Liver (tissue), 8 donors: ENCODE measurements at regions not wholly inside any gene's neighbourhood (a gene's known extent, or its start where the extent isn't known, plus 50 kb on each side); places are given as distances from the start of the nearest gene placed in this dataset.

Experiments used
- DNase-seq: peaks from one replicate; pipeline ENCODE4 v3.0.0-alpha.2; 2017; ENCODE audit warnings: low spot score
- H3K27ac ChIP-seq, 2 donors: one replicate each; pipeline ENCODE4 v1.7.0; 2013; ENCODE audit warnings: inconsistent platforms in 2 of 2, low read length in 2 of 2, control low read depth in 1 of 2, low read depth in 1 of 2, mild to moderate bottlenecking in 1 of 2
- H3K27me3 ChIP-seq, 4 donors: one replicate each; pipeline versions ENCODE4 v1.6.1 to v1.7.0; 2013; ENCODE audit warnings: low read length in 3 of 4, inconsistent platforms in 1 of 4, mild to moderate bottlenecking in 1 of 4, moderate library complexity in 1 of 4; ENCODE audit not compliant: control insufficient read depth in 4 of 4, insufficient read depth in 4 of 4
- H3K36me3 ChIP-seq, 4 donors: one replicate each; pipeline versions ENCODE4 v1.6.1 to v1.7.0; 2013; ENCODE audit warnings: low read length in 3 of 4, mild to moderate bottlenecking in 3 of 4, low read depth in 1 of 4, moderate library complexity in 1 of 4; ENCODE audit not compliant: control insufficient read depth in 4 of 4, insufficient read depth in 3 of 4
- H3K4me1 ChIP-seq, 4 donors: one replicate each; pipeline versions ENCODE4 v1.6.1 to v1.7.0; 2013; ENCODE audit warnings: low read length in 3 of 4, mild to moderate bottlenecking in 3 of 4, moderate library complexity in 1 of 4; ENCODE audit not compliant: control insufficient read depth in 4 of 4, insufficient read depth in 4 of 4
- H3K4me3 ChIP-seq, 3 donors: one replicate each; pipeline versions ENCODE4 v1.6.1 to v1.7.0; 2013; ENCODE audit warnings: low read length in 3 of 3, control low read depth in 1 of 3, low read depth in 1 of 3, mild to moderate bottlenecking in 1 of 3
- H3K9ac ChIP-seq, 2 donors: one replicate each; pipeline ENCODE4 v1.7.0; 2013; ENCODE audit warnings: low read length in 2 of 2, mild to moderate bottlenecking in 2 of 2, moderate library complexity in 2 of 2, control low read depth in 1 of 2, low read depth in 1 of 2
- H3K9me3 ChIP-seq, 4 donors: one replicate each; pipeline versions ENCODE4 v1.6.1 to v1.7.0; 2013; ENCODE audit warnings: low read length in 3 of 4; ENCODE audit not compliant: control insufficient read depth in 4 of 4
- ATF3 ChIP-seq: IDR thresholded peaks from 2 replicates; pipeline ENCODE4 v1.6.1; 2016; ENCODE audit warnings: antibody characterized with exemption
- CTCF ChIP-seq: fragments of 150-350 bp; IDR thresholded peaks from 2 replicates; pipeline ENCODE4 v1.5.1; 2017; ENCODE audit warnings: improper control_type of control experiment, low read depth, low read length; ENCODE audit not compliant: missing input control
- EGR1 ChIP-seq, 2 donors: IDR thresholded peaks; 2 replicates each; pipeline ENCODE4 v1.6.1; 2016 to 2018; ENCODE audit warnings: antibody characterized with exemption in 2 of 2, low read depth in 2 of 2
- FOXA1 ChIP-seq: IDR thresholded peaks from 2 replicates; pipeline ENCODE4 v1.6.1; 2016; ENCODE audit warnings: antibody characterized with exemption
- FOXA2 ChIP-seq: IDR thresholded peaks from 2 replicates; pipeline ENCODE4 v1.6.1; 2016; ENCODE audit warnings: antibody characterized with exemption
- GABPA ChIP-seq, 2 donors: IDR thresholded peaks in 1 of 2; conservative IDR thresholded peaks in 1 of 2; 2 replicates each; pipeline ENCODE4 v1.6.1; 2016; ENCODE audit warnings: antibody characterized with exemption in 2 of 2, mild to moderate bottlenecking in 1 of 2, moderate library complexity in 1 of 2
- HNF4A ChIP-seq, 2 donors: conservative IDR thresholded peaks; 2 replicates each; pipeline ENCODE4 v1.6.1; 2016; ENCODE audit warnings: antibody characterized with exemption in 2 of 2, mild to moderate bottlenecking in 2 of 2
- HNF4G ChIP-seq: IDR thresholded peaks from 2 replicates; pipeline ENCODE4 v1.6.1; 2016; ENCODE audit warnings: antibody characterized with exemption
- JUND ChIP-seq, 2 donors: IDR thresholded peaks; 2 replicates each; pipeline ENCODE4 v1.6.1; 2016; ENCODE audit warnings: antibody characterized with exemption in 2 of 2
- NR2F2 ChIP-seq: IDR thresholded peaks from 2 replicates; pipeline ENCODE4 v1.6.1; 2016; ENCODE audit warnings: antibody characterized with exemption
- RAD21 ChIP-seq, 2 donors: IDR thresholded peaks; 2 replicates each; pipeline ENCODE4 v1.6.1; 2016; ENCODE audit warnings: antibody characterized with exemption in 2 of 2, mild to moderate bottlenecking in 2 of 2
- RXRA ChIP-seq, 2 donors: IDR thresholded peaks; 2 replicates each; pipeline ENCODE4 v1.6.1; 2017 to 2018; ENCODE audit warnings: antibody characterized with exemption in 2 of 2, mild to moderate bottlenecking in 1 of 2
- SP1 ChIP-seq: IDR thresholded peaks from 2 replicates; pipeline ENCODE4 v1.6.1; 2018; ENCODE audit warnings: antibody characterized with exemption, mild to moderate bottlenecking
- TAF1 ChIP-seq: conservative IDR thresholded peaks from 2 replicates; pipeline ENCODE4 v1.6.1; 2016; ENCODE audit warnings: antibody characterized with exemption, mild to moderate bottlenecking
- YY1 ChIP-seq: IDR thresholded peaks from 2 replicates; pipeline ENCODE4 v1.6.1; 2016; ENCODE audit warnings: antibody characterized with exemption, mild to moderate bottlenecking
- ZBTB33 ChIP-seq: IDR thresholded peaks from 2 replicates; pipeline ENCODE4 v1.6.1; 2016; ENCODE audit warnings: antibody characterized with exemption
- WGBS: extraction: QIAGEN DNeasy Blood & Tissue Kit; methylation state at CpG from one replicate; pipeline ENCODE4 v1.1.7; 2013; 5-methylcytosine and 5-hydroxymethylcytosine counted together
- TF ChIP-seq, protein P1 (sequence below): IDR thresholded peaks from 2 replicates; pipeline ENCODE4 v1.6.1; 2016; ENCODE audit warnings: antibody characterized with exemption, mild to moderate bottlenecking
- TF ChIP-seq, protein P2 (sequence below): IDR thresholded peaks from 2 replicates; pipeline ENCODE4 v1.6.1; 2016; ENCODE audit warnings: antibody characterized with exemption
- donor health status: healthy.
- donor health status: healthy.
- donor health status: healthy.
- donor health status: healthy.
- donor health status: healthy.

GRCh38 chr20:60202046-60202445 lies 243.8 kb downstream of the CDH26 start:
- TF ChIP-seq RXRA (IDR thresholded peaks at IDR 0.05) (no peak), FOXA2 (no peak), NR2F2 (no peak), EGR1 (IDR thresholded peaks at IDR 0.05; ENCODE audit: low read depth in 2 of 2) (no peak), YY1 (no peak), RAD21 (IDR thresholded peaks at IDR 0.05) (no peak), JUND (IDR thresholded peaks at IDR 0.05) (no peak), SP1 (no peak), GABPA (IDR thresholded peaks at IDR 0.05 in 1 of 2, conservative IDR thresholded peaks at IDR 0.05 in 1 of 2) (no peak), CTCF (no peak), ZBTB33 (no peak), HNF4G (no peak), TAF1 (no peak), FOXA1 (no peak), HNF4A (conservative IDR thresholded peaks at IDR 0.05) (no peak)
- TF ChIP-seq, protein P1, sequence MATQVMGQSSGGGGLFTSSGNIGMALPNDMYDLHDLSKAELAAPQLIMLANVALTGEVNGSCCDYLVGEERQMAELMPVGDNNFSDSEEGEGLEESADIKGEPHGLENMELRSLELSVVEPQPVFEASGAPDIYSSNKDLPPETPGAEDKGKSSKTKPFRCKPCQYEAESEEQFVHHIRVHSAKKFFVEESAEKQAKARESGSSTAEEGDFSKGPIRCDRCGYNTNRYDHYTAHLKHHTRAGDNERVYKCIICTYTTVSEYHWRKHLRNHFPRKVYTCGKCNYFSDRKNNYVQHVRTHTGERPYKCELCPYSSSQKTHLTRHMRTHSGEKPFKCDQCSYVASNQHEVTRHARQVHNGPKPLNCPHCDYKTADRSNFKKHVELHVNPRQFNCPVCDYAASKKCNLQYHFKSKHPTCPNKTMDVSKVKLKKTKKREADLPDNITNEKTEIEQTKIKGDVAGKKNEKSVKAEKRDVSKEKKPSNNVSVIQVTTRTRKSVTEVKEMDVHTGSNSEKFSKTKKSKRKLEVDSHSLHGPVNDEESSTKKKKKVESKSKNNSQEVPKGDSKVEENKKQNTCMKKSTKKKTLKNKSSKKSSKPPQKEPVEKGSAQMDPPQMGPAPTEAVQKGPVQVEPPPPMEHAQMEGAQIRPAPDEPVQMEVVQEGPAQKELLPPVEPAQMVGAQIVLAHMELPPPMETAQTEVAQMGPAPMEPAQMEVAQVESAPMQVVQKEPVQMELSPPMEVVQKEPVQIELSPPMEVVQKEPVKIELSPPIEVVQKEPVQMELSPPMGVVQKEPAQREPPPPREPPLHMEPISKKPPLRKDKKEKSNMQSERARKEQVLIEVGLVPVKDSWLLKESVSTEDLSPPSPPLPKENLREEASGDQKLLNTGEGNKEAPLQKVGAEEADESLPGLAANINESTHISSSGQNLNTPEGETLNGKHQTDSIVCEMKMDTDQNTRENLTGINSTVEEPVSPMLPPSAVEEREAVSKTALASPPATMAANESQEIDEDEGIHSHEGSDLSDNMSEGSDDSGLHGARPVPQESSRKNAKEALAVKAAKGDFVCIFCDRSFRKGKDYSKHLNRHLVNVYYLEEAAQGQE = no peak
- TF ChIP-seq, protein P2, sequence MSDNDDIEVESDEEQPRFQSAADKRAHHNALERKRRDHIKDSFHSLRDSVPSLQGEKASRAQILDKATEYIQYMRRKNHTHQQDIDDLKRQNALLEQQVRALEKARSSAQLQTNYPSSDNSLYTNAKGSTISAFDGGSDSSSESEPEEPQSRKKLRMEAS = no peak
- DNase-seq = no peak
- H3K4me3 ChIP-seq = no peak overlapping the region
- H3K4me1 ChIP-seq = no peaks in the 10 kb centered on the region
- H3K27me3 ChIP-seq = peaks cover 0 to 4% (median 0%) of the 10 kb centered on the region in 4 donors
- WGBS = 64% methylated on average over 5 of the region's 5 CpGs
- H3K9ac ChIP-seq = no peak overlapping the region
- H3K9me3 ChIP-seq = no peaks in the 10 kb centered on the region
- no peak overlapping the region for H3K27ac ChIP-seq
- H3K36me3 ChIP-seq = no peaks in the 10 kb centered on the region

GRCh38 chr20:60203451-60203850 lies 245.2 kb downstream of the CDH26 start:
- H3K9me3 ChIP-seq = no peaks in the 10 kb centered on the region
- H3K27me3 ChIP-seq = peaks cover 0 to 4% (median 1%) of the 10 kb centered on the region in 4 donors
- H3K4me1 ChIP-seq = no peaks in the 10 kb centered on the region
- H3K27ac ChIP-seq = no peak overlapping the region
- H3K9ac ChIP-seq = no peak overlapping the region
- no peak for DNase-seq
- H3K4me3 ChIP-seq = no peak overlapping the region
- TF ChIP-seq SP1 (no peak), EGR1 (IDR thresholded peaks at IDR 0.05; ENCODE audit: low read depth in 2 of 2) (no peak), HNF4G (no peak), JUND (IDR thresholded peaks at IDR 0.05) (no peak), RAD21 (IDR thresholded peaks at IDR 0.05) (no peak), FOXA2 (no peak), FOXA1 (no peak), RXRA (IDR thresholded peaks at IDR 0.05) (no peak), ATF3 (no peak), TAF1 (no peak)
- WGBS = 60% methylated on average over 6 of the region's 6 CpGs
- H3K36me3 ChIP-seq = no peaks in the 10 kb centered on the region
